AG10803 (cell line): ENCODE measurements at regions not wholly inside any gene's neighbourhood (a gene's known extent, or its start where the extent isn't known, plus 50 kb on each side); places are given as distances from the start of the nearest gene placed in this dataset.

Experiments
- DNase-seq: peaks from one replicate; pipeline ENCODE4 v3.0.0; 2010; ENCODE audit warnings: low read depth
- H3K4me3 ChIP-seq: 2 replicates; pipeline ENCODE4 v1.5.1; 2011; ENCODE audit warnings: mild to moderate bottlenecking, low read length, control low read depth
- CTCF ChIP-seq: conservative IDR thresholded peaks from 2 replicates; pipeline ENCODE4 v1.5.1; 2011; ENCODE audit warnings: mild to moderate bottlenecking, low read length, control low read depth, inconsistent platforms

GRCh38 chr6:22024973-22025467 lies 271.8 kb downstream of the PRL start:
- TF ChIP-seq CTCF: no peak
- DNase-seq: no peak
- no peak overlapping the region for H3K4me3 ChIP-seq

DNA sequence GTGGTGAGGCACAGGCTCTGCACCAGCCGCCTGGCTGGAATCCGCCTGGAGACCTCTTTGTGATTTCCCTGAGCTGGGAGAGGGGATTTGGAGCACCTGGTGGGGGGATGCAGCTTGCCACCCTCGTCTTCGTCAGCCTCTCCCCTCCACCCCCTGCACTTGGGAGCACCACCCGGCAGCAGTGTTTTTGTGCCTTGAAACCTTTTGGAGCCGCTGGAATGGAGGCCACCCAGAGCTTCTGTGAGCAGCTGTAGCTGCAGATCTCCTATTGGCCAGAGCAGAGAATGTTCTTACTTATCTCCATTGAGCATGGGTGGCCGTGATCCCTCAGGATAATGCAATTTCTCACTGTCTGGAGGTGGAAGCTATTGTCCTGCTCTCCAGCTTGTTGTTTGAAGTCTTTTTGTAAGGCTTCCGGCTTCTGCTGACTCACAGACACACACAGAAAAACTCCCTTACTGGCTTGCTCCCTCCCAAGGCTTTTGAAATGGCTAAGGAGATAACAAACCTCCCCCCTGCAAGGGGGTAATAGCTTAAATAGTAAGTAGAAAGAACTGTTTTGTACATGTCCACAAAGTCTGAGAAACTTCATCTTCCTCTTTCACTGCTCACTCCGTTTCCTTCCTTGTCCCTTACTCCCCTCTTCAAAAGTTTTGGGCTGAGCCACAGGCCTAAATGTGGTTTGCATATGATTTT lies 271.2 kb downstream of the PRL start:
- no peak overlapping the region for H3K4me3 ChIP-seq
- no peak for TF ChIP-seq CTCF
- DNase-seq: peak; percentile 60

DNA sequence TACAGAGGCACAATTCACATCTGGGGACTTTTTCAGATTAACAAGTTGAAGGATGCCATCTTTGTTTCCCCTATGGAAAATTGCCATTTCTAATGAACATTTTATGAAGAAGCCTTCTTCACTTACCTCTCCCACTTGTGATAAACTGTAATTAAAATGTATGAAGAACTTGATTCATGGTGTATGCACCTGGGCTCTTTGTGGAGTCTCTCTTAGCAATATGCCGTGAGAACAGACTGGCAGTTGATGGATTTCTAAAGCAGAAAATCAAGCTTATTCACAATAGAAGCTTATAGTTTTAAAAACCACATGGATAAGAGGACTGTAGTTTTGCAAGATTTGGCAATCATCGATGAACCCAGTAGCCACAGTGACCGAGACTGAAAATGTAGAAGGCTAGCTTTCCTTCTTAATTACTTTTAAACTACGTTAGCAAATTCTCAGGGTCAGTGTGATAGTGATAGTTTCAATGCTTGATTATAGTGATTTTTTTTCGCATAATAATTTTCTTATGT lies 270.6 kb downstream of the PRL start:
- DNase-seq: peak; percentile 24
- TF ChIP-seq CTCF: no peak
- H3K4me3 ChIP-seq: no peak overlapping the region

GRCh38 chr6:22027040-22027725 lies 269.7 kb downstream of the PRL start:
- DNase-seq: no peak
- no peak for TF ChIP-seq CTCF

DNA sequence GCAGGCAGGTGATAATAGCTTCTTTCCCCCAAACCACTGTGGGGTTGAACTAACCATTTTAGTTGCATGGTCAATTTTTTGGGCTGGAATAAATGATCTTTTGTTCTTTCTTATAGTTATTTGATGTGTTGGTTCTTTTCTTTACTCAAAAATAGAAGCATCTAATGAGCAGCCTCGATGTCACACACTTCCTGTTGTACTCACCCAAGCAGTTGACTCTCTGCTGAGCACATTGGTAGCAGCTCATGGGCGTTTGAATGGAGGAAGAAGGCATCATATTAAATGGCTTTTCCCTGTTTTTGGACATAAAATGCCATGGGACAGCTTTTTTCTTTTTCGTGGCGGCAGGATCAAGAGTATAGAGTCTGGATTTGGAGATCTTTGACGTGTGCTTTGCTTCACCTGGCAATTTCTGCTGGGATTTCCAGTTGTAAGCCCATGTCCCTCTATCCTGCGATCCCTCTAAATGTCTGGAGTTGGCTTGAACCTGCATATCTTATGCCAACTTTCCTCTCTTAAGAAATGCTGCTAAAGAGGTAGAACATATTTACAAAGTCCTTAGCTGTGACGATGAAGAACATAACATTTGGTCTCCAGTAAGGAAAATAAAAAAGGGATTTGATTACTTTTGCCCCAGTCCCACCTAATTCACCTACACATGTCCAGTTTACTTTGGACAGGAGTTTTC lies 268.3 kb downstream of the PRL start:
- H3K4me3 ChIP-seq: no peak overlapping the region
- TF ChIP-seq CTCF: no peak
- DNase-seq: no peak

More at GRCh38 chr6:22027040-22027725, 269.7 kb downstream of the PRL start:
- no peak overlapping the region for H3K4me3 ChIP-seq

DNA sequence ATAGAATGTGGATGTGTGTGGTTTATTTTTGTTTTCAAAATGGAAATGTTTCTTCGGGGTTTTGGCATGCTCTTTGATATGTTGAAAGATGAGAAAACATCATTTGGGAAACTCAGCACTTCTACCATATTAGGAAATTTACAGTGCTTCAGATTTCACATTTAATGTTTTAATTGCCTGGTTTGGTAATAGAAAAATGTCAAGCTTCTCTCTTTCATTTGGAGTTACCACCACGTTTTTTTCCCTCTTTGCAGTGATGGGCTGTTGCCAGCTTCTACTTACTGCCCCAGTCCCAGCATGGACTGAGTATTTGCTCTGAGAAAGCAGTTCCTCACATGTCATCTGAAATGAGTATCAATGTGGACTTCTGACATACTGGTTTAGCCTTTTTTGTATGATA lies 267.7 kb downstream of the PRL start:
- H3K4me3 ChIP-seq: no peak overlapping the region
- DNase-seq: peak; percentile 54
- no peak for TF ChIP-seq CTCF
